CD4-positive, alpha-beta T cell (primary cell): ENCODE measurements at regions not wholly inside any gene's neighbourhood (a gene's known extent, or its start where the extent isn't known, plus 50 kb on each side); places are given as distances from the start of the nearest gene placed in this dataset.

Experiments used
- ATAC-seq: fragments of 200-7000 bp; cut with Tn5 transposase; one replicate; pipeline ENCODE4 v1.10.0; 2022; ENCODE audit warnings: mild to moderate bottlenecking; ENCODE audit not compliant: poor library complexity
- CTCF ChIA-PET: fragments of 350-600 bp; sonication (Branson Sonifier 250); formaldehyde crosslinking; loops from one replicate; lab custom pipeline; 2021; ENCODE audit warnings: antibody characterized with exemption, inconsistent platforms; lab: Charles Lee
- POLR2A ChIA-PET: fragments of 350-600 bp; sonication (Branson Sonifier 250); formaldehyde crosslinking; loops from one replicate; lab custom pipeline; 2021; ENCODE audit warnings: antibody characterized with exemption, inconsistent platforms; lab: Charles Lee
- DNase-seq, 14 experiments: peaks; one replicate each; pipeline ENCODE4 v3.0.0-alpha.2; 2013 to 2020; ENCODE audit warnings: mixed read lengths in 2 of 14
- H3K27ac ChIP-seq, 2 donors: one replicate each; pipeline versions ENCODE4 v1.5.1 to v1.7.0; 2013; ENCODE audit warnings: low read length in 2 of 2, low read depth in 1 of 2, mild to moderate bottlenecking in 1 of 2
- H3K27me3 ChIP-seq, 2 experiments: 1 replicate in 1 of 2; 2 replicates in 1 of 2; pipeline versions ENCODE4 v1.6.1 to v1.7.0; 2013; ENCODE audit warnings: low read length in 2 of 2, control low read depth in 1 of 2, mild to moderate bottlenecking in 1 of 2, moderate library complexity in 1 of 2; ENCODE audit not compliant: insufficient read depth in 2 of 2, control insufficient read depth in 1 of 2
- H3K36me3 ChIP-seq: one replicate; pipeline ENCODE4 v1.6.1; 2013; ENCODE audit warnings: low read length, control low read depth; ENCODE audit not compliant: insufficient read depth
- H3K4me1 ChIP-seq: one replicate; pipeline ENCODE4 v1.6.1; 2013; ENCODE audit warnings: low read length, control low read depth; ENCODE audit not compliant: insufficient read depth
- H3K4me3 ChIP-seq: one replicate; pipeline ENCODE4 v1.5.1; 2013; ENCODE audit warnings: mild to moderate bottlenecking, low read length, moderate library complexity
- H3K9me3 ChIP-seq, 2 experiments: 1 replicate in 1 of 2; 2 replicates in 1 of 2; pipeline versions ENCODE4 v1.6.1 to v1.7.0; 2013; ENCODE audit warnings: low read length in 2 of 2, mild to moderate bottlenecking in 2 of 2, control low read depth in 1 of 2, moderate library complexity in 1 of 2; ENCODE audit not compliant: control insufficient read depth in 1 of 2, insufficient read depth in 1 of 2
- H3K27ac Mint-ChIP-seq: one replicate; pipeline ENCODE4 v1.8.0; 2020; ENCODE audit warnings: mixed read lengths
- H3K27me3 Mint-ChIP-seq: one replicate; pipeline ENCODE4 v1.8.0; 2021; ENCODE audit warnings: mixed read lengths
- H3K36me3 Mint-ChIP-seq: one replicate; pipeline ENCODE4 v1.8.0; 2021; ENCODE audit warnings: low read depth, mixed read lengths
- H3K4me1 Mint-ChIP-seq: one replicate; pipeline ENCODE4 v1.8.0; 2021; ENCODE audit warnings: low read depth, mixed read lengths
- H3K4me3 Mint-ChIP-seq: one replicate; pipeline ENCODE4 v1.8.0; 2020; ENCODE audit warnings: mild to moderate bottlenecking, mixed read lengths
- H3K9me3 Mint-ChIP-seq: one replicate; pipeline ENCODE4 v1.8.0; 2020; ENCODE audit warnings: mixed read lengths
- CTCF ChIP-seq: fragments of 200-600 bp; IDR thresholded peaks from one replicate; pipeline ENCODE4 v1.8.0; 2022; ENCODE audit warnings: antibody characterized with exemption, mild to moderate bottlenecking
- intact Hi-C, 2 experiments: fragments of 100-400 bp; cut with DNase I in 1 of 2; cut with micrococcal nuclease in 1 of 2; formaldehyde crosslinking; loops; one replicate each; pipeline versions ENCODE4 v1.15.1 to v1.9.0; 2023 to 2025; cut with DNase I, micrococcal nuclease

- H3K4me3 Mint-ChIP-seq: no peak overlapping the region
- H3K36me3 Mint-ChIP-seq: no peaks in the 10 kb centered on the region
- CTCF ChIA-PET: no interaction called here
- ATAC-seq: no peak
- no peak for DNase-seq
- Histone ChIP-seq H3K27ac (no peak overlapping the region), H3K4me3 (no peak overlapping the region), H3K4me1 (no peaks in the 10 kb centered on the region), H3K9me3 (no peaks in the 10 kb centered on the region), H3K27me3 (no peaks in the 10 kb centered on the region), H3K36me3 (no peaks in the 10 kb centered on the region)
- intact Hi-C loops: no loop called here
- H3K27ac Mint-ChIP-seq: no peak overlapping the region
- POLR2A ChIA-PET: no interaction called here
- H3K27me3 Mint-ChIP-seq: peaks cover 18% of the 10 kb centered on the region
- peaks cover 3% of the 10 kb centered on the region for H3K9me3 Mint-ChIP-seq
- TF ChIP-seq CTCF: no peak
- H3K4me1 Mint-ChIP-seq: no peaks in the 10 kb centered on the region
These were observed 146.1 kb downstream of the LNPK start for GRCh38 chr2:175855794-175856453.

- Histone ChIP-seq H3K27me3 (no peaks in the 10 kb centered on the region), H3K4me1 (no peaks in the 10 kb centered on the region), H3K36me3 (no peaks in the 10 kb centered on the region), H3K9me3 (no peaks in the 10 kb centered on the region), H3K27ac (no peak overlapping the region), H3K4me3 (no peak overlapping the region)
- H3K9me3 Mint-ChIP-seq: peaks cover 2% of the 10 kb centered on the region
- no peaks in the 10 kb centered on the region for H3K4me1 Mint-ChIP-seq
- DNase-seq: no peak
- H3K36me3 Mint-ChIP-seq: no peaks in the 10 kb centered on the region
- TF ChIP-seq CTCF: no peak
- no peak overlapping the region for H3K27ac Mint-ChIP-seq
- ATAC-seq: no peak
- H3K27me3 Mint-ChIP-seq: peaks cover 16% of the 10 kb centered on the region
- ChIA-PET POLR2A (no interaction called here), CTCF (no interaction called here)
- intact Hi-C loops: no loop called here
- no peak overlapping the region for H3K4me3 Mint-ChIP-seq
These were observed 146.8 kb downstream of the LNPK start for GRCh38 chr2:175855236-175855635.

GRCh38 chr2:175854665-175855064 lies 147.4 kb downstream of the LNPK start:
- intact Hi-C loops: no loop called here
- H3K9me3 ChIP-seq: no peaks in the 10 kb centered on the region
- Mint-ChIP-seq H3K4me1 (no peaks in the 10 kb centered on the region), H3K9me3 (no peaks in the 10 kb centered on the region), H3K27ac (no peak overlapping the region), H3K4me3 (no peak overlapping the region), H3K27me3 (peaks cover 18% of the 10 kb centered on the region), H3K36me3 (no peaks in the 10 kb centered on the region)
- no peak for DNase-seq
- no peak overlapping the region for H3K4me3 ChIP-seq
- no peak for TF ChIP-seq CTCF
- ATAC-seq: no peak
- ChIA-PET CTCF (no interaction called here), POLR2A (no interaction called here)
- H3K4me1 ChIP-seq: no peaks in the 10 kb centered on the region
- H3K27ac ChIP-seq: no peak overlapping the region
- no peaks in the 10 kb centered on the region for H3K27me3 ChIP-seq
- no peaks in the 10 kb centered on the region for H3K36me3 ChIP-seq
